ENCODE measurements at regions not wholly inside any gene's neighbourhood (a gene's known extent, or its start where the extent isn't known, plus 50 kb on each side); places are given as distances from the start of the nearest gene placed in this dataset.

DNA sequence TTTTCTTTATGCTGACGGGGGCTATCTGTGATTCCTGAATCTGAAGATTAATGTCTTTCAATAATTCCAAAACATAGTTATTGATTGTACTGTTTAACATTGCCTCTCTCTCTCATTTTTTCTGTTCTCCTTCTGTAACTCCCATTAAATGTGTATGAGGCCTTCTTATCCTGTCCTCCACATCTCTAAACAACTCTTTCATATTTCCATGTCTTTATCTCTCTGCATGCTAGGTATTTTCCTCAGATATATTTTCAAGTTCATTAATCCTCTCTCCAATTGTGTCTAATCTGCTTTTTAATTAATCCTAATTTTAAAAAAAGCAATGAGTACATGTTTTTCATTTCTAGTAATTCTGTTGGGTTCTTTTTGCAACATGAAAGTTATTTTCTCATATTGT, 173.2 kb downstream of the TLE3 start:
- H3K9ac ChIP-seq (ENCODE audit: low read depth, low read length) = no peak overlapping the region
- H2BK15ac ChIP-seq (ENCODE audit: low read depth, low read length) = no peak overlapping the region
- no peak for ATAC-seq (ENCODE audit: low read depth)
- H2BK120ac ChIP-seq (ENCODE audit: low read depth, low read length) = no peak overlapping the region
- no TSS peak for BruUV-seq (replicated peaks)
- no peak overlapping the region for H3K14ac ChIP-seq (replicated peaks; ENCODE audit: low read depth, low read length)
- H3K9me3 ChIP-seq (ENCODE audit: control insufficient read depth, insufficient read depth, low read length) = peaks cover 26% of the 10 kb centered on the region
- DNase-seq = no peak
- in situ Hi-C loops (cut with MboI; ENCODE audit: low sequenced_read_pairs) (no loop called here), intact Hi-C loops (cut with micrococcal nuclease) (no loop called here), dilution Hi-C loops (cut with HindIII; ENCODE audit: low sequenced_read_pairs, unreplicated experiment) (no loop called here)
- H2BK20ac ChIP-seq (ENCODE audit: low read depth, low read length) = no peak overlapping the region
- H4K8ac ChIP-seq (ENCODE audit: low read depth in 2 of 2, low read length in 2 of 2) = no peak overlapping the region
- H4K5ac ChIP-seq (ENCODE audit: low read depth, low read length) = no peak overlapping the region
- no peak overlapping the region for H3K56ac ChIP-seq (ENCODE audit: extremely low read depth, insufficient read depth, low read length)
- H4K20me1 ChIP-seq (ENCODE audit: insufficient read depth, low read length) = no peaks in the 10 kb centered on the region
- no peaks in the 10 kb centered on the region for H3K4me1 ChIP-seq (ENCODE audit: control insufficient read depth, insufficient read depth, low read length)
- TF ChIP-seq RAD21 (IDR thresholded peaks at IDR 0.05; ENCODE audit: low read length) = no peak
- TF ChIP-seq BHLHE40 (IDR thresholded peaks at IDR 0.05; ENCODE audit: low read depth, low read length) = no peak
- TF ChIP-seq, protein P1, sequence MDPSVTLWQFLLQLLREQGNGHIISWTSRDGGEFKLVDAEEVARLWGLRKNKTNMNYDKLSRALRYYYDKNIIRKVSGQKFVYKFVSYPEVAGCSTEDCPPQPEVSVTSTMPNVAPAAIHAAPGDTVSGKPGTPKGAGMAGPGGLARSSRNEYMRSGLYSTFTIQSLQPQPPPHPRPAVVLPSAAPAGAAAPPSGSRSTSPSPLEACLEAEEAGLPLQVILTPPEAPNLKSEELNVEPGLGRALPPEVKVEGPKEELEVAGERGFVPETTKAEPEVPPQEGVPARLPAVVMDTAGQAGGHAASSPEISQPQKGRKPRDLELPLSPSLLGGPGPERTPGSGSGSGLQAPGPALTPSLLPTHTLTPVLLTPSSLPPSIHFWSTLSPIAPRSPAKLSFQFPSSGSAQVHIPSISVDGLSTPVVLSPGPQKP (IDR thresholded peaks at IDR 0.05; ENCODE audit: borderline replicate concordance, low read depth, low read length) = no peak
- TF ChIP-seq POLR2A (IDR thresholded peaks at IDR 0.05; ENCODE audit: low read depth, low read length) = no peak
- TF ChIP-seq, protein P2, sequence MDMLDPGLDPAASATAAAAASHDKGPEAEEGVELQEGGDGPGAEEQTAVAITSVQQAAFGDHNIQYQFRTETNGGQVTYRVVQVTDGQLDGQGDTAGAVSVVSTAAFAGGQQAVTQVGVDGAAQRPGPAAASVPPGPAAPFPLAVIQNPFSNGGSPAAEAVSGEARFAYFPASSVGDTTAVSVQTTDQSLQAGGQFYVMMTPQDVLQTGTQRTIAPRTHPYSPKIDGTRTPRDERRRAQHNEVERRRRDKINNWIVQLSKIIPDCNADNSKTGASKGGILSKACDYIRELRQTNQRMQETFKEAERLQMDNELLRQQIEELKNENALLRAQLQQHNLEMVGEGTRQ (IDR thresholded peaks at IDR 0.05; ENCODE audit: low read depth, low read length) = no peak
- TF ChIP-seq FOS (IDR thresholded peaks at IDR 0.05; ENCODE audit: low read depth, low read length) = no peak
- TF ChIP-seq RCOR1 (IDR thresholded peaks at IDR 0.05; ENCODE audit: insufficient replicate concordance, low read length) = no peak
- no peak for TF ChIP-seq MAZ (IDR thresholded peaks at IDR 0.05; ENCODE audit: borderline replicate concordance, low read depth, low read length)
- TF ChIP-seq MXI1 (IDR thresholded peaks at IDR 0.05; ENCODE audit: borderline replicate concordance, low read depth, low read length) = no peak
- no peak for TF ChIP-seq CEBPB (IDR thresholded peaks at IDR 0.05; ENCODE audit: low read depth, low read length)
- TF ChIP-seq NFE2L2 (IDR thresholded peaks at IDR 0.05; ENCODE audit: low read depth, low read length) = no peak
- TF ChIP-seq, protein P3, sequence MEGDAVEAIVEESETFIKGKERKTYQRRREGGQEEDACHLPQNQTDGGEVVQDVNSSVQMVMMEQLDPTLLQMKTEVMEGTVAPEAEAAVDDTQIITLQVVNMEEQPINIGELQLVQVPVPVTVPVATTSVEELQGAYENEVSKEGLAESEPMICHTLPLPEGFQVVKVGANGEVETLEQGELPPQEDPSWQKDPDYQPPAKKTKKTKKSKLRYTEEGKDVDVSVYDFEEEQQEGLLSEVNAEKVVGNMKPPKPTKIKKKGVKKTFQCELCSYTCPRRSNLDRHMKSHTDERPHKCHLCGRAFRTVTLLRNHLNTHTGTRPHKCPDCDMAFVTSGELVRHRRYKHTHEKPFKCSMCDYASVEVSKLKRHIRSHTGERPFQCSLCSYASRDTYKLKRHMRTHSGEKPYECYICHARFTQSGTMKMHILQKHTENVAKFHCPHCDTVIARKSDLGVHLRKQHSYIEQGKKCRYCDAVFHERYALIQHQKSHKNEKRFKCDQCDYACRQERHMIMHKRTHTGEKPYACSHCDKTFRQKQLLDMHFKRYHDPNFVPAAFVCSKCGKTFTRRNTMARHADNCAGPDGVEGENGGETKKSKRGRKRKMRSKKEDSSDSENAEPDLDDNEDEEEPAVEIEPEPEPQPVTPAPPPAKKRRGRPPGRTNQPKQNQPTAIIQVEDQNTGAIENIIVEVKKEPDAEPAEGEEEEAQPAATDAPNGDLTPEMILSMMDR (conservative IDR thresholded peaks at IDR 0.05; ENCODE audit: low read depth, low read length) = no peak
- no peak for TF ChIP-seq SMC3 (IDR thresholded peaks at IDR 0.05; ENCODE audit: low read depth, low read length)
- TF ChIP-seq RFX5 (IDR thresholded peaks at IDR 0.05; ENCODE audit: low read depth, low read length) = no peak
- no peak for TF ChIP-seq MAFK (IDR thresholded peaks at IDR 0.05; ENCODE audit: low read depth, low read length)
- TF ChIP-seq CHD1 (IDR thresholded peaks at IDR 0.05; ENCODE audit: low read depth, low read length) = no peak
- H3K79me1 ChIP-seq (ENCODE audit: low read depth in 1 of 2, low read length in 2 of 2) = no peaks in the 10 kb centered on the region
- H4K91ac ChIP-seq (ENCODE audit: insufficient read depth, low read depth, low read length) = no peak overlapping the region
- no peak overlapping the region for H3K4me3 ChIP-seq (ENCODE audit: insufficient read depth, low read depth, low read length)
- no peaks in the 10 kb centered on the region for H3K36me3 ChIP-seq (ENCODE audit: control insufficient read depth, insufficient read depth, low read length)
- no peak overlapping the region for H2BK5ac ChIP-seq (ENCODE audit: low read depth, low read length, poor library complexity, severe bottlenecking)
- no peak overlapping the region for H3K4me2 ChIP-seq (ENCODE audit: low read depth, low read length)
- ChIA-PET CTCF (no interaction called here), POLR2A (ENCODE audit: unreplicated experiment) (no interaction called here)
- no peak overlapping the region for H2AFZ ChIP-seq (replicated peaks; ENCODE audit: low read length, poor library complexity)
- no peak overlapping the region for H2AK9ac ChIP-seq (replicated peaks; ENCODE audit: low read depth, low read length, poor library complexity)
- H3K18ac ChIP-seq (ENCODE audit: low read depth, low read length) = no peak overlapping the region
- no CpG with 5 or more reads among the region's 1 CpG for WGBS, 2 experiments (ENCODE audit: extremely low coverage in 2 of 2, insufficient read length in 1 of 2)
- H3K9me1 ChIP-seq (ENCODE audit: insufficient read depth, low read length) = no peaks in the 10 kb centered on the region
- H3K23ac ChIP-seq (ENCODE audit: low read depth, low read length) = no peak overlapping the region
- peaks cover 26% of the 10 kb centered on the region for H3K27me3 ChIP-seq (ENCODE audit: control insufficient read depth, insufficient read depth, low read length)
- no peak overlapping the region for H3K27ac ChIP-seq (ENCODE audit: insufficient read depth, low read length)
- H2AK5ac ChIP-seq (ENCODE audit: low read depth, low read length) = no peak overlapping the region
- H3K4ac ChIP-seq (ENCODE audit: low read depth, low read length) = no peak overlapping the region
